ENCODE measurements at regions not wholly inside any gene's neighbourhood (a gene's known extent, or its start where the extent isn't known, plus 50 kb on each side); places are given as distances from the start of the nearest gene placed in this dataset.

DNA sequence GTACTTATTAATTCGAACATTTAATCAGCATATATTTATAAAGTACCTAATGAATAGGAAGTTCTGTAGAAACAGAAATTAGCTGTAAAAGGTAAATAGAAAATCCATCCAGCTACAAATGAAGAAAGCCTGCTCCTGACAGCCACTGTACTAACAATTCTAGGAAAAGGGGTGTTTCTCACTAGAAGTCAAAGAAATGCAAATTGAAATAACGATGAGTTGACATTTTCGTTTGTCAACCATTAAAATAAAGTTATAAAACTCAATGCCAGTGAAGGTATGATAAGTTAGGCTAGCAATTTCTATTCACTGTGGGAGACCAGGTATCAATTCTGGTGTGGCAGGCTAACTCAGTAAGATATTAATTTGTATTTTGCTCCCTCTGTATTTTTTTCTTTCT lies 198.0 kb downstream of the ARL4C start:
- ATAC-seq (ENCODE audit: poor library complexity), result no peak
- intact Hi-C loops (cut with DNase I), result no loop called here
- DNase-seq, result no peak

DNA sequence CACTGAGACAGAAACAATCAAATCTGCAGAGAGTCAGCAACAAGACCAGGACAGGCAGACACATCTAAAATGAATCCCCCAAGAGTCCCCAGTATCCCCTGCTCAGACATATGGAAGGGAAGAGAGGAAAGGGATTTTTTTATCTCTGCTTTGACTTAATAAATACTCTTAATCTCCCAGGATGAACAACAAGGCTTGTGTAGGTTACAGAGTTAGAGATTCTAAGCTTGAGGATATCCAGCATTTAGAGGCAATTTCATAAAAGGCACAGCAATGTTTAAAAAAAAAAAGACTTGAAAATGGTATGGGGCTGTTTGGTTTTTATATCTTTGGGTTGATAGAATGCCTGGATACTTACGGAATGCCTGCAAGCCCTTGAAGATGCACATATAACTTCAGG lies 199.9 kb downstream of the ARL4C start:
- intact Hi-C loops (cut with DNase I), result no loop called here
- DNase-seq (no peak), ATAC-seq (ENCODE audit: poor library complexity) (no peak)

DNA sequence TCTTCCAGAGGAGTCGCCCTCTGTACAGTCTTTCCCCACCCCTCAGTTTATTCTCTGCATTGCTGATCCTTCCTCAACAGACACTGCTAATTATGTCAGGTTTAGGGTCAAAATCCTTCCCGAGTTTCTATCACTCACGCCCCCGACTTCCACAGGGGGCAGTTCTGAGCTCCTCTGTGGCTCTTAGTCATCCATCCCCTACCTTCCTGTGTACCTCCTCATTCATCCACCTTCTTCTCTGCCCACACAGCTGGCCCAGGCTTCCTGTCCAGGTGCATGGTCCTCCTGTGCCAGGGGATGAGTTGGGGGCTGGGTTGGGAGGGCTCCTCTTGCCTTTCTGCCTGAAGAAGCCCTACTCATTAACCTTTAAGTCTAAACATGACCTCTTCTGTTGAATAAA lies 202.9 kb downstream of the ARL4C start:
- DNase-seq, result no peak
- ATAC-seq (ENCODE audit: poor library complexity), result no peak
- intact Hi-C loops (cut with DNase I), result no loop called here

DNA sequence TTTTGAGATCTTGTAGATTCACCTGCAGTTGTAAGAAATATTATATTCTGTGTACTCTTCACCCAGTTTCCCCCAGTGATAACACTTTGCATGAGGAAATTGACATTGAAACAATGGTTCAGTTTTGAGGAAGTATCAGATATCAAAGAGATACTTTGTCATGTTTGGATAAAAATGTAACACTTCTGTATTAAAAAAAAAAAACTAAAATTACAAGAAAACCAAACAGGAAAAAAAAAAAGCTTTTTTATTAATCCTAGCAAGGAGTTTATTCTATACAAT lies 204.0 kb downstream of the ARL4C start:
- no peak for DNase-seq
- intact Hi-C loops (cut with DNase I), result no loop called here
- ATAC-seq (ENCODE audit: poor library complexity), result no peak

DNA sequence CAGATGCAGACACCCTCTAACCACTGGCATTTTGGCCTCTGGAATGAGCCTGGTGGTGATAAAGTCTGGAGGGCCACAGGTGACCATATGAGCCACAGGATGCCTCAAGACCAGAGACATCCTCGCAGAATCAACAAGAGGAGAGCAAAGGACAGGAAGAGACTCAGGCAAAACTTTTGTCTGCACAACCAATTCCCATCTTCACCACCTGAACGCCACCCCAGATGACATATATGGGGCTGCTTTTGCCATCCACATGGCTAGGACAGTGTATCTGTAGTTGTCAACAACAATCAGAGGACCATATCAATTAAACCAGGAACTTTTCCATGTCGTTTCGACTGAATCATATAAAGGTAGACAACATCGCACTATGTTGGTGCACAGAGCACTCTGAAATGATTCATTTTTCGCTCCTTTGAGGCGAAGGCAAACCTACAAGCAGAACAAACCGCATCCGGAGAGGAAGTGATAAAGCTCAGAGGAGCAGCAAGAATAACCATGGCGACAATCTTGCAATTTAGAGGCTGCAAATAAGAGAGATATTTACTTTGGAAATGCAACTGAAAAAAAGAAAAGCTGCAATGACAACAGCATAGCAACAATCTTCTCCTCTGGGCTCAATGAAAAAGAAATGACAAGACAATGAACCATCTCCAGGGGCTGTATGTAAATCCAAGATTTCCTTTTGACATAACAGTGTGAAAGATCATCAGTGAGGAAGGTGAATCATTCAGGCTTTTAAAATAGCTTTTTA lies 204.5 kb downstream of the ARL4C start:
- peak; percentile 38 for ATAC-seq (ENCODE audit: poor library complexity)
- DNase-seq, result no peak
- intact Hi-C loops (cut with DNase I), result no loop called here

DNA sequence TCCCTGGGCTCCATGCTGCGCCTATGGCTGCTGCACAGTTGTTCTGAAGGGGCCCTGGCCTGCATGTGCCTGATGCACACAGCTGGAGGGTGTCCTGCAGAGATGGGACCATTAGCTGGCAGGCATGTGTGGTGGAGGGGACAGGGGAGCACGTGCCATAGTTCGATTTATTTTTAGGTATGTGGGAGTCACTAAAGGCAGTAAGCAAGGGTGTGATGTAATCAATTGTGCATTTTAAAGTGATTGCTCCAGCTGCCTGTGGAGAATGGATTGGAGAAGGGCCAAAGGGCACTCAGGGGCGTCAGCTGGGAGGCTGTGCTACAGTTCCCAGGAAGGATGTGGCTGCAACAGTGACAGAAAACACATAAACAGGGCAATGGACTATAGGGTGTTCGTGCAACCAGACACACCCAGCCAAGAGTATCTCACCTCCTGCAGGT lies 205.1 kb downstream of the ARL4C start:
- peak; percentile 55 for DNase-seq
- intact Hi-C loops (cut with DNase I), result no loop called here
- peak; percentile 79 for ATAC-seq (ENCODE audit: poor library complexity)

DNA sequence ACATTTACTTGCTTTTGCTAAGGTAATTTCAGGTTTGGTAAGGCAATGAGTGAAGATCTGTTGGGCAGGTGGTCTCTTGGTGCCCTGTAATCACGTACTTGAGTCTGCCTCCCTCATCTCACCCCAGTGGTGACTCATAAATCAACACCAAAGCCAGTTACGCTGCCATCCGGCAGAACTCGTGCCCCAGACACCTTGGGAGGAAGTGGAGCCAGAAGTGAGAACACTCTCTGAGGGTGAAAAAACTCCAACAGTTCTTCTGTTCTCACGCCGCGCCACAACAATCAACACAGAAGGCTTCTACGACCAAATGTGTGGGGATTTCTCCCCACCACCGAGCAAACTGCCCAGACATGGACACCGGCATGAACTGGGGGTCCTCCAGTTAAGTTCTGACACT lies 206.2 kb downstream of the ARL4C start:
- intact Hi-C loops (cut with DNase I), result no loop called here
- peak; percentile 25 for ATAC-seq (ENCODE audit: poor library complexity)

DNA sequence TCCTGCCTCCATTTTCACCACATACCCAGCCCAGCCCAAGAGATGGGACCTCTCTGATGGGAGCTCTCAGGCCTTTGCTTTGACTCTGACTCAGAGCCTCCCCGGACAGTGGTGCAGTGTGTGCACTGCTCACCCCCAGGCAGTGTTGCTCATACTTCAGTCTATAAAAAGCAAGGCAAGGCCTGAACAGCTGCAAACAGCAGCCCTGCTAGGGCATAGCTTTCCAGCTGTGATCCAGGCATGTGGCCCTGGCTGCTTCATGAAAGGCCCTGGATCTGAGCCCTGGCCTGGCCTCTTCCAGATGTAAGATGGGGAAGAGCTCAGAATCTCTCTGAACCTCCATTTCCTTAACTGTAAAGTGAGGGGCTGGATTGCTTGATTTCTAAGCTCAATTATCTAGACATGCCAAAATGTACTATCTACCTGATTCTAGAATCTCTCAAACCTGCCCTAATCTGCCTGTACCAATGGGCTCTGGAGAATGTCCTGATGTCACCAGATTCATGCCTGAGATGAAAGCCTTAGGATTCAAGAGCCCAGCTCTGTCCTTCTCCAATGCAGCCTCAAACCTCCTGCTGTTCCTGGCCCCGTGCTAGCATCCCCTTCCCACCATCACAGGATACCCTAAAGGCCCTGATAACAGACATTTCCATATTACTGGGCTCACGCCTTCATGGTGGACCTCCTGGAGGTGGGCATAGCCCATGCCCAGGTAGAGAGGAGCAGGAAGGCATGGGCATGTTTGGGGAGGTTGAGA lies 206.9 kb downstream of the ARL4C start:
- intact Hi-C loops (cut with DNase I), result loop anchor here (2.0 kb wide), 1 partner anchor 207 kb away; the partner anchor contains the start of gene ARL4C
- ATAC-seq (ENCODE audit: poor library complexity), result no peak
- DNase-seq, result no peak

More for the DNA sequence above, 206.2 kb downstream of the ARL4C start:
- peak; percentile 52 for DNase-seq

DNA sequence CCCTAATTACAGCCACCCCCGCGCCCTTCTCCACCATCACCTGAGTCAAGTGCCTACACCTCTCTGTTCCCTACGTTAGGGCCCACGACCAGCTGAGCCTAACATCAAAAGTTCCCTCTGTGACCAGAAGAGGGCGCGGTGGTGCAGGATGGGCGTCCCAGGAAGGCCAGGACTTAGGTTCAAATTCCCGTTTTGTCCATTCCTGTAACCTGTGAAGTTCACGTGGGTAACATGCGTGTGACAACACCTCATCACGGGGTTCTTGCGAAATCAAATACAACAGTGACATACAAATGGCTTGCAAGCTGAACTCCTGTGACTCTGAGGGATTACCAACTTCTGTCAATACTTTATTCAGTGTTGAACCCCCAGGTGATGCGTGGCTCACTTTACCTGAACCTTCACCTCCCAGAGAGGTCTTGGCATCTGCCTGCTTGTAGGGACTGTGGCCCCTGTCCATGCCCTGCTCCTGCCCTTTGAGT lies 207.9 kb downstream of the ARL4C start:
- ATAC-seq (ENCODE audit: poor library complexity), result peak; percentile 55
- intact Hi-C loops (cut with DNase I), result loop anchor here (2.0 kb wide), 1 partner anchor 208 kb away; the partner anchor contains the start of gene ARL4C
- DNase-seq, result peak; percentile 69

DNA sequence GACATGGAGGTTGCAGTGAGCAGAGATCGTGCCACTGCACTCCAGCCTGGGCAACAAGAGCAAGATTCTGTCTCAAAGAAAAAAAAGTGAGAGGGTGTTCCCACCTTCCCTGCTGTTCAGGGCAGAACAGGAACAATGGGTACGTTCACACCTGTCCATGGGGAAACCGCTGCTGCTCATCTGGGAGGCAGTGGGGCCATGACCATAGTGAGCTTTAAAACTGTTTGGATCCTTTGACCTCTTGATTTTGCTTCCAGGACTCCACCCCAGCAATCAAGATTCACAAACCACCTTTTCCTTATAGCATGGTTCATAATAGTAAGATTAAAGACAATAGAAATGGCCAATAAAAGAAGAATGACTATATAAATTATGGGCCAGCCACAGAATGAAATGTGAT lies 209.2 kb downstream of the ARL4C start:
- ATAC-seq (ENCODE audit: poor library complexity) (no peak), DNase-seq (no peak)
- intact Hi-C loops (cut with DNase I), result loop anchor here (2.0 kb wide), 1 partner anchor 209 kb away; the partner anchor contains the start of gene ARL4C

DNA sequence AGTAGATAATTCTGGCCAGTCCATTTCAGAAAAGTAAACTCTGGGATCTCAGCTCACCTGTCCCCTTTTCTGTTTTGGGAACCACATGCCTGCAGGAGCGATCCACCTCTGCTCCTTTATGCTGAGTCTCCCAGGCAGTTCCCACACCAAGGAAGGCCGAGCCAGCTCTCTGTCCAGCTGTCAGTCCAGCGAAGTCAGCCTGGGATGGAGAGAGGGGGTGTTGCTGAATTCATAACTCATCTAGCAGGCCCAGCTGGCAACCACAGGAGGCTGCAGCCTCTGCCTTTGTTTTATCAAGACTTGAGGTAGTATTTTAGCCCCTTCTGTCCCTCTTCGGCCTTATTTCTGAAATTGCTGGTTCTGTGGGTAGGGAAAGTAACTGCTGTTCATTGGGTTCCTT lies 209.9 kb downstream of the ARL4C start:
- no peak for DNase-seq
- no peak for ATAC-seq (ENCODE audit: poor library complexity)
- intact Hi-C loops (cut with DNase I), result no loop called here

DNA sequence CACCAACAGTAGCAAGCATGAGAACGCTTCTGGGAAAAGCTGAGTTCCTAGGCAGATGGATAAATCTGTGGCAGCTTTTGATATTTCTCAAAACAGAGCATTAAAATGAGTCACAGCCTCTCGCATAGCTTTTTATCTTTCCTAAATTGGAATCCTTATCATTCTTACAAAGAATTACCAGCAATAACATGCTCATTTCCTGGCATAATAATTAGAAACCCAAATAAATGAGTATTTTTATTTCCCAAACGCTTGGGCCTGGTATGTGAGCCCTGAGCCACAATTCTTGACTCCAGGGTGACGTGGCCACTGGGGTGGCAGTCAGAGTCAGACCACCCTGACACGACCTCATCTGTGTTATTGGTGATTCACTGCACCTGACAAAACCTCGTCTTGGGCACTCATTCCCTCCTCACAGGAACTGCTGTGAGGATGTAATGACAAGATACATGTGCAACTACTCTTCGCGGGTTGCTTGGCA lies 210.7 kb downstream of the ARL4C start:
- intact Hi-C loops (cut with DNase I), result no loop called here
- DNase-seq (no peak), ATAC-seq (ENCODE audit: poor library complexity) (no peak)

DNA sequence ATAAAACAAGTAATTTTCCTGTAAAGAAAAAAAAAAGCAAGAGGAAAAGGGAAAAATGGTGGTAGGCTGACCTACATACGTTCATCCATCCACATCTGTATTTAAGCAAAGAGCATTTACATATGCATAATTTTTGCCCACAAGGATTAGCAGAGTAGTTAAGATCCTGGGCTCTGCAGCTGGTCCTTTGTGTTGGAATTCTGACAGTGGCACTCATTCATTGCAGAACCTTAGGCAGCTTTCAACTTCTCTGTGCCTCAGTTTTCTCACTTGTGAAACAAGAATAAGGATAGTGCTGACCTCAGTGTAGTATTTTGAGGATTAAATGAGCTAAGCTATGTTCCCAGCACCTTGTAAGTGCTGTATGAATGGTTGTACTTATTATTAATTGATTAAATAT lies 211.3 kb downstream of the ARL4C start:
- DNase-seq, result no peak
- no peak for ATAC-seq (ENCODE audit: poor library complexity)
- intact Hi-C loops (cut with DNase I), result no loop called here

DNA sequence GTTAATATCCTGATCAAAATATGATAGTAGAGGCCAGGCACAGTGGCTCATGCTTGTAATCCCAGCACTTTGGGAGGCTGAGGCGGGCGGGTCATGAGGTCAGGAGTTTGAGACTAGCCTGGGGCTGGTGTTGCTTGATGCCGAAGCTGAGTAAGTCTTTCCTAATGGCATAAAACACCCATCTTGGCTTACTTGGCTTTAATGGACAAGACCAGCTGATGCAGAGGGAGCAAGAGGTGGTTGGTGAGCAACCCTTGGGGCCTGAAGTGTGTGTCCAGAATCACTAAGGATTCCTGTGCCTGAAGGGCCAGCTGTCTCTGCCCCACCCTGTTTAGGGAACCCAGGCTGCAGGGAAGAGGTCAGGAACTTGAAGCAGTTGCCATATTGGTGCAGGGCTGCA lies 217.2 kb downstream of the ARL4C start:
- ATAC-seq (ENCODE audit: poor library complexity) (no peak), DNase-seq (no peak)
- intact Hi-C loops (cut with DNase I), result no loop called here

DNA sequence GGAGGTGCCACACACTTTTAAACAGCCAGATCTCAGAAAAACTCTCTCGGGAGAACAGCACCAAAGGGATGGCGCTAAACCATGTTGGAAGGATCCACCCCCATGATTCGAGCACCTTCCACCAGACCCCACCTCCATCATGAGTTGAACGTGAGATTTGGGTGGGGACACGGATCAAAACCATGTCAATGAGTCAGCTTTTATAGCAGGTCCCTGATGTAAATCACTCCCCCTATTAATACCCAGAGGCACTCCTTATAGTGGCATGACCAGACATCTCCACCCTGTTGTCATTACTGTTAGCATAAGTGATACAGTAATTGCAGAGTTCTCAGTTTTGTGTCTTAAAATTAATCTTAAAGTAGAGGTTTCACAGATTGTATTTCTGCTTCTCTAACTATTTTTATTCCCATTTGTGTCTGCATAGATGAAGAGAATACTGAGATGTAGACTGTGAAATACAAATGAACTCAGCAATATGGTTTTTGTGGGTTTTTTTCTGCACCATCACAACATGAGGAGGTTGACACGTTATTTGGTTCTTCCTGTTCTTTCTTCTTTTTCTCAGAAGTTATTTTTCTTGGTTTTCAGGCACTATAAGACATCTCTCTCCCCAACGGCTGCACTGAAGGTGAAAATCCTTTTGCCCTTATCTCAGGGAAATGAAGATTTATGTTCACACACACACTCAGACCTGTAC lies 218.2 kb downstream of the ARL4C start:
- intact Hi-C loops (cut with DNase I), result no loop called here
- ATAC-seq (ENCODE audit: poor library complexity) (no peak), DNase-seq (no peak)

DNA sequence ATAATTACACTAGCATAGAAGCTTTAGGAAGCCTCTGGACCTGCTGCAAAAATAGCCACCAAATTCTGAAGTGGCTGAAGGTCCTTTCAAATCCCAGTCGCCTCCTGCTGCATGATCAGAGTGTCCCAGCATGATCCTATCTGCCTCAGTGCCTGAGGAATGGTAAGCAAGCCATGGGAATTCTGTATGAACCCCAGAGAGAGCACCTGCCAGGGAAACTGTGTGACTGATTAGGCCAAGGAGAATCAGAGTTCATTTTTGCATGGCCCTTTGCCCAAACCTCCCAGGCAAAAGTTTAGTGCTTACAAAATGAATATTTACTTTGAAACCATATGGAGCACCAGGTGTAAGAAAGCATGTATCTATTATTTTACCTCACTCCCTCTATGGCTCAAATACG lies 221.4 kb downstream of the ARL4C start:
- intact Hi-C loops (cut with DNase I), result no loop called here
- DNase-seq (no peak), ATAC-seq (ENCODE audit: poor library complexity) (no peak)

DNA sequence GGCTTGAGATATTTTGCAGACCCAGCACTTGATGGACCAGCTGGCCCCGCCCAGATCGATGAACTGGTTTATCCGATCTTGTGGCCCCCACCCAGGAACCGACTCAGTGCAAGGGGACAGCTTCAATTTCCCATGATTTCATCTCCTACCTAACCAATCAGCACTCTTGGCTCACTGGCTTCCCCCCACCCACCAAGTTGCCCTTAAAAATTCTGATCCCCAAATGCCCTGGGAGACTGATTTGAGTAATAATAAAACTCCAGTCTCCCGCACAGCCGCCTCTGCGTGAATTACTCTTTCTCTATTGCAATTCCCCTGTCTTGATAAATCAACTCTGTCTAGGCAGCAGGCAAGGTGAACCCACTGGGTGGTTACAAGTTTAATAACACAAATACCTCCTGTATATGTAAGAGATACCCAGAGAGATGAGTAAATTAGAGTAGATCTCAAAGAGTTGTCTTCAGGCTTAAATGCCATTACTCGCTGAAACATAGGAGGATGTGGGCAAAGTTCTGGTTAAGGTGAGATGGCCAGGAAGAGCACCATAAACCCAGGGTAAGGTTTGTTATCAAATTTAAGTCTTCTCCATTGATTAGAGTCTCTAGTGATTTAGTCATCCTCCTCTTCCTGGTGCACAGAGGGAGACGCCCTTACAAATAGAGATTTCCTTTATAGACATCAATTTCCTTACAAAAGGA lies 222.8 kb downstream of the ARL4C start:
- intact Hi-C loops (cut with DNase I), result no loop called here
- DNase-seq, result no peak
- ATAC-seq (ENCODE audit: poor library complexity), result no peak

DNA sequence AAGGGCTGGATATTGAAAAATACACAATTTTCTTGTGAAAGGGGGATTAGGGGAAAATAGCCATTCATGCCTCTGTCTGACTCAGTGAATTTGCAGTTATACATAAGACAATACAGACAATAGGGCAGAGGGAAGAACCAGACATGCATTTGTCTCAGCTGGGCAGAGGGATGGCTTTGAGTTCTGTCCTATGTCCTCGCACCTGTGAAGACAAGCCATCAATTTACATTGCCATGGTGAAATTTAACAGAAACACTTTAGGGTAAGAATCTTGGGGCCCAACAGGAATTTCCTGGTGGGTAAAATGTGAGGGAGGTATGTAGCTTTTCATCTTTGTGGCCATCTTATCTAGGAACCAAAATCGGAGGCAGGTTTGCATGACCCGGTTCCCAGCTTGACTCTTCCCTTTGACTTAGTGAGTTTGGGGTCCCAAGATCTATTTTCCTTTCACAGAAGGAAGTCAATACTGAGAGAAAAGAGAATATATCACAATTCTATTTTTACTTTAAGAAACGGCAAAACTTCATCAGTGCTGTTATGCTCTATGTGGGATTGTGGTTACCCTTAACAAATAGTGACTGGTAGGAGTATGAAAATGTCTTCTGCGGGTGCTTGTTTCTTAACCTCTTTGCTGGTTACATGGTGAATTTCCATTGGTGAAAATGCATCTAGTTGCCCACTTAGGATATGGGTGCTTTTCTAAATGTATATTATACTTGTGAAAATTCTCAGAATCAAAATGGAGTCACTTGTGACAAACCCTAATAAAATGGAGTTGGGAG lies 221.8 kb downstream of the SPP2 start:
- no peak for ATAC-seq (ENCODE audit: poor library complexity)
- no peak for DNase-seq
- intact Hi-C loops (cut with DNase I), result no loop called here

Measured in Right ventricle myocardium superior (tissue), 1 donor.